HUES6 (cell line): ENCODE measurements at regions not wholly inside any gene's neighbourhood (a gene's known extent, or its start where the extent isn't known, plus 50 kb on each side); places are given as distances from the start of the nearest gene placed in this dataset.
A peak's percentile ranks its signal among the peaks of the same experiment; 100 is the strongest.
"Not testable (repeated sequence)": the region's sequence is repeated elsewhere in the genome, so short reads cannot be mapped to it uniquely, and the experiment has no call there.

ENCODE experiments used
- H3K27ac ChIP-seq: 2 replicates; pipeline ENCODE4 v1.7.0; 2013; ENCODE audit warnings: low read depth, mild to moderate bottlenecking, low read length, inconsistent platforms
- H3K27me3 ChIP-seq: 2 replicates; pipeline ENCODE4 v1.6.1; 2013; ENCODE audit warnings: low read length; ENCODE audit not compliant: control insufficient read depth, insufficient read depth
- H3K36me3 ChIP-seq: 2 replicates; pipeline ENCODE4 v1.6.1; 2013; ENCODE audit warnings: low read length; ENCODE audit not compliant: control insufficient read depth, insufficient read depth
- H3K4me1 ChIP-seq: 2 replicates; pipeline ENCODE4 v1.6.1; 2013; ENCODE audit warnings: low read length; ENCODE audit not compliant: control insufficient read depth, insufficient read depth
- H3K4me3 ChIP-seq: 2 replicates; pipeline ENCODE4 v1.5.1; 2013; ENCODE audit warnings: low read depth, low read length
- H3K9ac ChIP-seq: one replicate; pipeline ENCODE4 v1.6.1; 2013; ENCODE audit warnings: mild to moderate bottlenecking, low read length
- H3K9me3 ChIP-seq: 2 replicates; pipeline ENCODE4 v1.6.1; 2013; ENCODE audit warnings: low read depth, low read length; ENCODE audit not compliant: control insufficient read depth, insufficient read depth

DNA sequence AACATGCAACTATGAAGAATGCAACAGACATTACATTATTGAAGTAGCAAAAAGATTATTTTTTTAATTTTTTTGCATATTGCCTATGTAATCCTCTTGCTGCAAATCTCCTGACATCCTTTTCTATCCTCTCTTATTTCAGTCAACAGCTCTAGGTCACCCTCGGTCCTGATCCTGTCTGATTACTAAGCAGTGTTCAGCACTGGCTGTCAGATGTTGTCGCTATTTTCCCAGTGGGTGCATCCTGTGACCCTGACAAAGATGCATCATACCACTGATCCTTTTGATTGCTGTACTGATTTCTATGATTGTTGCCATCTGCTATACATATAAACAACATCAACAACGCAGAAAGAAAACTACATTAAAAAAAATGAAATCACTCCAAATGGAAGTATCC is 443.7 kb upstream of the PRR20A start:
- H3K9ac ChIP-seq = no peak overlapping the region

DNA sequence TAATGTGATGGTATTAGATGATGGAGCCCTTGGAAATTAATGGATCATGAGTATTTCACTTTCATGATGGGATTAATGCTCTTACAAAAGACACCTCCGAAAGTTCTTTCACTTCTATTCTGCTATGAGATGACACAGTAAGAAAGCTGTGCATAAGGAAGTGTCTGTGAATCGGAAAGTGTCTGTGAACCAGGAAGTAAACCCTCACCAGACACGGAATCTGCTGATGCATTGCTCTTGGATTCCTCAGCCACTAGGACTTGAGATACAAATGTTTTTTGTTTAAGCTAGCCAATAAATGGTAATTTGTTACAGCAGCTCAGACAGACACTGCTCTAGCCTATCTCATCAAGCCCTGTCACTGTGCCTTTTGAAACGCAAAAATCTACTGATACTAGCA is 440.4 kb upstream of the PRR20A start:
- no peak overlapping the region; the same call in 1 of the 2 replicates for H3K27ac ChIP-seq
- H3K4me1 ChIP-seq = no peaks in the 10 kb centered on the region
- no peaks in the 10 kb centered on the region for H3K36me3 ChIP-seq
- no peak overlapping the region for H3K9ac ChIP-seq
- H3K4me3 ChIP-seq = no peak overlapping the region
- no peaks in the 10 kb centered on the region for H3K9me3 ChIP-seq
- H3K27me3 ChIP-seq = no peaks in the 10 kb centered on the region

More for the DNA sequence above, 443.7 kb upstream of the PRR20A start:
- H3K4me3 ChIP-seq = no peak overlapping the region
- no peaks in the 10 kb centered on the region for H3K27me3 ChIP-seq
- no peaks in the 10 kb centered on the region for H3K4me1 ChIP-seq
- no peak overlapping the region for H3K27ac ChIP-seq
- no peaks in the 10 kb centered on the region for H3K9me3 ChIP-seq
- H3K36me3 ChIP-seq = no peaks in the 10 kb centered on the region

DNA sequence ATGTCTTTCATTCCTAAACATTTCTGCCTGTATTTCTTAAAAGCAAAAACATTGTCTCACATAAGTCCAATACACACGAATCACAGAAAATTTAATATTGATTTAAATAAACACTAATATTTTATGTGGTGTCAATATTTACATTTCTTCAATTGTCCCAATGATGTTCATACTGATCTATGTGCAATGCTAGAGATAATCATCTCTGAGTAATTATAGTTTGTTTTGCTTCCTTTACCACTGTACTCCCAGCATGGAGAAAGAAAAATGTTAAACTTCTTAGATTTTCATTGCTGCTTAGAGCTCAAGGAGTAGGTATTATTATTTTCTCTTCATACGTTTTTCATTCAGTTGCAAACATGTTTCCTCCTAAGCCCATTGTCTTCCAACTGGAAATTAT is 434.2 kb upstream of the PRR20A start:
- Histone ChIP-seq H3K4me3 (no peak overlapping the region), H3K9ac (no peak overlapping the region), H3K27me3 (no peaks in the 10 kb centered on the region), H3K27ac (no peak overlapping the region), H3K9me3 (no peaks in the 10 kb centered on the region), H3K4me1 (no peaks in the 10 kb centered on the region), H3K36me3 (no peaks in the 10 kb centered on the region)

DNA sequence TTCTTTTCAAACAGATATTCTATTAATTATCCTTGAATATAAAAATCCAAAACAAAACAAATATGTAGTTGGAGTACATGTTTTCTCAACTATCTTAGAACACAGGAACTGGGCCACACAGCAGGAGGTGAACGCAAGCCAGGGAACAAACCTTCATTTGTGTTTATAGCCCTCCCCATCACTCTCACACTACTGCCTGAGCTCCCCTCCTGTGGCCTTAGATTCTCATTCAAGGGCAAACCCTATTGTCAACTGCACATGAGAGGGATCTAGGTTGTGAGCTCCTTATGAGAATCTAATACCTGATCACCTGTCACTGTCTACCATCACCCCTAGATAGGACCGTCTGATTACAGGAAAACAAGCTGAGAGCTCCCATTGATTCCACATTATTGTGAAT is 427.1 kb upstream of the PRR20A start:
- Histone ChIP-seq H3K27me3 (no peaks in the 10 kb centered on the region), H3K36me3 (no peaks in the 10 kb centered on the region), H3K27ac (no peak overlapping the region), H3K4me3 (no peak overlapping the region), H3K9me3 (no peaks in the 10 kb centered on the region), H3K4me1 (no peaks in the 10 kb centered on the region; the same call in 1 of the 2 replicates), H3K9ac (no peak overlapping the region)

DNA sequence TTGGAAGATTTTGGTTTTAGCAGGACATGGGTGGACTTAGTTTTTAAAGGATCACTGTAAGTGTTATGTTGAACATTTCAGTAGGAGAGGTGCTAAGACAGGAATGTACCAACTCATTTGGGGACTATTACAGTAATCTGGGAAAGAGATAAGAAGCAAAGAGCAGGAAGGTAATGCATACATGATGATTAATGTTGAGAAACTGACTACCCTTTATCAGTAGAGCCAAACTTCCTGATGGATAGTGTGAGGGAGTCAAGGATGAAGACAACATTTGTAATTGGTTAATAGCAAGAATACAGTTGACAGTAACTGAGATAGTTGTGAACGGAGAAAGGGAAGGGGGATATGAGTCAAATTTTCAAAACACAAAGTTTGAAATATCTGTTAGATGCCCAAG is 421.9 kb upstream of the PRR20A start:
- no peak overlapping the region for H3K27ac ChIP-seq
- no peaks in the 10 kb centered on the region for H3K27me3 ChIP-seq
- no peak overlapping the region for H3K9ac ChIP-seq
- H3K9me3 ChIP-seq = no peaks in the 10 kb centered on the region
- H3K36me3 ChIP-seq = no peaks in the 10 kb centered on the region
- H3K4me3 ChIP-seq = no peak overlapping the region
- H3K4me1 ChIP-seq = no peaks in the 10 kb centered on the region; the same call in 1 of the 2 replicates

DNA sequence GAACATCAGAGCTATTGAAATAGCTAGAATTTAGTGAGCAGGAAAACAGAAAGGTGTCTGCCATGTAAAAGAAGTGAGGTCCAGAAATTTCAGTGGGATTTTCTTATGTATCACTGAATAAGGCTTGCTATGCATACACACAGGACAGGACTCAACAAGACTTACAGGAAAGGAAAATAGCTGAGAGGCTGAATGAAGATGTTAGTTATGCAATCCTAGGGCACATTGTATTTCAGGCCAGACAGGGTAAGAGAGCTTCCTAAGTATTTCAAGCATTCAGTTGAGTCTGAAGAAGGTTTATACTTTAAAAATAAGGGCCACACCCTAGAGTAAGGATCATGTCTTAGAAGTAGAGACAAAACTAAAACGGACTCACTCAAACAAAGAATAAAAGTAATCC is 419.9 kb upstream of the PRR20A start:
- no peak overlapping the region for H3K9ac ChIP-seq
- no peaks in the 10 kb centered on the region for H3K9me3 ChIP-seq
- no peaks in the 10 kb centered on the region for H3K27me3 ChIP-seq
- no peaks in the 10 kb centered on the region for H3K4me1 ChIP-seq
- no peaks in the 10 kb centered on the region for H3K36me3 ChIP-seq
- no peak overlapping the region for H3K27ac ChIP-seq
- no peak overlapping the region for H3K4me3 ChIP-seq

DNA sequence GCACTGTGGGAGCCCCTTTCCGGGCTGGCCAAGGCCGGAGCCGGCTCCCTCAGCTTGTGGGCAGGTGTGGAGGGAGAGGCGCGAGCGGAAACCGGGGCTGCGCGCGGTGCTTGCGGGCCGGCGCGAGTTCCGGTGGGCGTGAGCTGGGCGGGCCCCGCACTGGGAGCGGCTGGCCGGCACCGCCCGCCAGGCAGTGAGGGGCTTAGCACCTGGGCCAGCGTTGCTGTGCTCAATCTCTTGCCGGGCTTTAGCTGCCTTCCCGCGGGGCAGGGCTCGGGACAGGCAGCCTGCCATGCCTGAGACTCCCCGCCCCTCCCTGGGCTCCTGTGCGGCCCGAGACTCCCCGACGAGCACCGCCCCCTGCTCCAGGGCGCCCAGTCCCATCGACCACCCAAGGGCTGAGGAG is 405.2 kb upstream of the PRR20A start:
- H3K4me3 ChIP-seq = peak overlapping the region; percentile 97
- no peaks in the 10 kb centered on the region for H3K4me1 ChIP-seq
- H3K36me3 ChIP-seq = no peaks in the 10 kb centered on the region
- no peaks in the 10 kb centered on the region for H3K27me3 ChIP-seq
- H3K9me3 ChIP-seq = no peaks in the 10 kb centered on the region
- H3K9ac ChIP-seq = peak overlapping the region; percentile 74
- no peak overlapping the region for H3K27ac ChIP-seq

DNA sequence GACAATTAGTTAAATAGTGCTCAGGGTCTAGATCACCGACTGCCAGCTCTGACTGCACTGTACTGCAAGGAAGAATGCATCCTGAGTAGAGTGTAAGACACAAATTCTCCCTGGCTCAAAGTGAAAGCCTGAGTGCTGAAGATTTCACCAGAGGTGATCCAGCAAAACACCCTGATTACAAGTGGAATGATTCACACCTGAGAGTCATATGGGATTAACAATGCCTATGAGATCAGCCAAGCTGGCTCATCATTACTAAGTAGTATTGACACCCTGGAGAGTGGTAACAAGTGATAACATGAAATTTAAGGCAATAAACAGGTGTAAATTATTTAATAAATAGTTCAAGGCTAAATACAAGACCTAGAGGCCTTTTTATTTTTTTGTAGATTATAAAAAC is 403.8 kb upstream of the PRR20A start:
- no peak overlapping the region for H3K4me3 ChIP-seq
- H3K27me3 ChIP-seq = no peaks in the 10 kb centered on the region
- H3K4me1 ChIP-seq = no peaks in the 10 kb centered on the region
- H3K9me3 ChIP-seq = no peaks in the 10 kb centered on the region
- no peak overlapping the region for H3K9ac ChIP-seq
- no peak overlapping the region for H3K27ac ChIP-seq
- no peaks in the 10 kb centered on the region for H3K36me3 ChIP-seq

DNA sequence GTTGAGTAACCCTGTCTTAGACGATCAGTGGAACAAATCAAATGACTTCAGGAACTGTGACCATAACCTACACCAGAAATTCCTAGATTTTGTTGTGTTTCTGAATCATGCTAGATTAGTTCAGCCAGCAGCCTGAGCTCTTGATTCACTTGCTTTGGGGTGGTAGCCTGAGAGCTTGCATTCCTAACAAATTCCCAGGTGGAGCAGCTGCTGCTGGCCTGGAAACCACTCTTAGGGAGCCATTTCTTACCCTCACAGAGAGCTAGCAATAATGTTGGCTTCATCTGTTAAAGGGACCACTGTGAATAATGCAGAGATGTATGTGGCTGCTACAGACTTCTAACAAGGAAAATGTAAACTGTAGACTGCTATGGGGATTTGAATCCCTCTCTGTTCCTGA is 388.1 kb upstream of the PRR20A start:
- Histone ChIP-seq H3K9ac (no peak overlapping the region), H3K4me3 (no peak overlapping the region), H3K4me1 (peaks cover 3% of the 10 kb centered on the region; the same call in 1 of the 2 replicates), H3K27ac (no peak overlapping the region), H3K27me3 (no peaks in the 10 kb centered on the region), H3K9me3 (no peaks in the 10 kb centered on the region), H3K36me3 (no peaks in the 10 kb centered on the region)

DNA sequence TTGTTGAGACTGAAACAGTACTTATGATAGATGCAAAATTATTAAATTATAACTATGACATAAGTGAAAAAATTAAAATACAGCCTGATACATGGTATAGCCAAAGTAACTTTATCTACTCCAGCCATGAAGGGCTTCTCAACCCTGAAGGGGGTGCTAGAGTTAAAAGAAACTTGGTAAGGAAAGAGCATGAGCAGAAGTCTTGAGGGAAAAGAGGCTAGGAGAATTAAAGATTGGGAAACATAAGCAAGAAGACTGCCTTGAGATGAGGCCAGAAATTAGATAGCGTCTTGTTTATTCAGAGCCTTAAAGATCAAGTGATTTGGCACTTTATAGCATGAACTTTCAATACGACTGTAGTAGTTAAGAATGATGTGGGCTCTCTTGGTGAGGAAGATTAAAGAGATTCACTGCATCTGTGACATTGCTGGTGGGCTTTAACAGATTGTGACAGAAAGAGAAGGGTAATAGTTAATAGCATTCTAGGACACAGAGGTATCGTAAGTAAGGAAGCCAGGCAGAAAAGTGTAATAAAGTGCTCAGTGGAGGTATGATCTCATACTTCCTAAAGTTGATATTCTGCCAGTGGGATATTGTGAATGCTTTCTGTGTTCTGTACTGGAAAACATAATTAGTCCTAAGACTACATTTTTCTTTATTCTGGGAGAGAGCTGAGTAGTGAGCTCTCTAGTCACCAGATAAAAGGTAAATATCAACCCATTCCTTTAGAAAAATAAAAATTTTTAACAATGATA is 385.4 kb upstream of the PRR20A start:
- Histone ChIP-seq H3K36me3 (no peaks in the 10 kb centered on the region), H3K4me3 (no peak overlapping the region), H3K27me3 (no peaks in the 10 kb centered on the region), H3K27ac (no peak overlapping the region), H3K9me3 (no peaks in the 10 kb centered on the region), H3K9ac (no peak overlapping the region), H3K4me1 (peaks cover 3% of the 10 kb centered on the region; the same call in 1 of the 2 replicates)

DNA sequence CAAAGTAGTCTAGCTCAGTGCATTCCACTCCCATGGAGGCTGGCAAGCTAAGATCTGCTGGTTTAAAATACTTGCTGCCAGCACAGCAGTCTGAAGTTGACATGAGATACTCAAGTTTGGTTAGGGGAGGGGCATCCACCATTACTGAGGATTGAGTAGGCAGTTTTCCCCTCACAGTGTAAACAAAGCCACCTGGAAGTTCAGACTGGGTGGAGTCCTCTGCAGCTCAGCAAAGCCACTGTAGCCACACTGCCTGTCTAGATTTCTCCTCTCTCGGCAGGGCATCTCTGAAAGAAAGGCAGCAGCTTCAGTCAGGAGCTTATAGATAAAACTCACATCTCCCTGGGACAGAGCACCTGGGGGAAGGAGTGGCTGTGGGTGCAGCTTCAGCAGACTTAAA is 377.4 kb upstream of the PRR20A start:
- not testable (repeated sequence) for H3K9me3 ChIP-seq, H3K4me3 ChIP-seq, H3K36me3 ChIP-seq, H3K4me1 ChIP-seq, H3K9ac ChIP-seq, H3K27me3 ChIP-seq, H3K27ac ChIP-seq
